Kidney (tissue), 13 donors: ENCODE measurements at regions not wholly inside any gene's neighbourhood (a gene's known extent, or its start where the extent isn't known, plus 50 kb on each side); places are given as distances from the start of the nearest gene placed in this dataset.

Experiments used
- DNase-seq, 5 donors: peaks; one replicate each; pipeline ENCODE4 v3.0.0-alpha.2; 2013 to 2020
- FAIRE-seq: peaks from 2 replicates; lab custom pipeline; 2012; peaks lifted over from hg19 to GRCh38; lab: Jason Lieb, UNC
- H3K27ac ChIP-seq, 2 donors: one replicate each; pipeline ENCODE4 v1.7.0; 2013; ENCODE audit warnings: low read depth in 2 of 2, low read length in 2 of 2, inconsistent platforms in 1 of 2
- H3K27me3 ChIP-seq: one replicate; pipeline ENCODE4 v1.7.1; 2013; ENCODE audit warnings: low read length, inconsistent platforms; ENCODE audit not compliant: control insufficient read depth, insufficient read depth
- H3K36me3 ChIP-seq, 3 donors: one replicate each; pipeline versions ENCODE4 v1.7.0 to v1.7.1; 2013; ENCODE audit warnings: low read length in 3 of 3, control low read depth in 1 of 3, inconsistent platforms in 1 of 3; ENCODE audit not compliant: insufficient read depth in 3 of 3, control insufficient read depth in 2 of 3
- H3K4me1 ChIP-seq, 3 donors: one replicate each; pipeline versions ENCODE4 v1.7.0 to v1.7.1; 2013; ENCODE audit warnings: low read length in 3 of 3, inconsistent platforms in 1 of 3, low read depth in 1 of 3; ENCODE audit not compliant: control insufficient read depth in 2 of 3, insufficient read depth in 2 of 3
- H3K4me3 ChIP-seq, 3 donors: one replicate each; pipeline versions ENCODE4 v1.7.0 to v1.8.1; 2013; ENCODE audit warnings: low read length in 3 of 3, control low read depth in 1 of 3, inconsistent platforms in 1 of 3
- H3K9ac ChIP-seq, 3 donors: one replicate each; pipeline versions ENCODE4 v1.7.0 to v1.7.1; 2013; ENCODE audit warnings: low read length in 3 of 3, control low read depth in 1 of 3, inconsistent platforms in 1 of 3
- H3K9me3 ChIP-seq, 3 donors: one replicate each; pipeline versions ENCODE4 v1.7.0 to v1.7.1; 2013; ENCODE audit warnings: low read length in 3 of 3, control low read depth in 1 of 3, inconsistent platforms in 1 of 3; ENCODE audit not compliant: control insufficient read depth in 2 of 3, insufficient read depth in 1 of 3
- intact Hi-C: fragments of 100-400 bp; cut with DNase I; formaldehyde crosslinking; loops from one replicate; pipeline ENCODE4 v1.11.1; 2022
- TF ChIP-seq, protein P1 (sequence below): IDR thresholded peaks from 3 replicates; pipeline ENCODE4 v1.5.1; 2012; ENCODE audit warnings: mild to moderate bottlenecking, moderate library complexity, borderline replicate concordance; ENCODE audit not compliant: insufficient read depth; ENCODE audit errors: extremely low read depth
- donor health status: control.
- donor health status: control.
- donor health status: control.
- donor health status: control.
- donor health status: control.
- donor health status: DM: yes; HTN: yes; CAD: no.
- donor health status: Normal renal cell carcinoma (clear cell type).

DNA sequence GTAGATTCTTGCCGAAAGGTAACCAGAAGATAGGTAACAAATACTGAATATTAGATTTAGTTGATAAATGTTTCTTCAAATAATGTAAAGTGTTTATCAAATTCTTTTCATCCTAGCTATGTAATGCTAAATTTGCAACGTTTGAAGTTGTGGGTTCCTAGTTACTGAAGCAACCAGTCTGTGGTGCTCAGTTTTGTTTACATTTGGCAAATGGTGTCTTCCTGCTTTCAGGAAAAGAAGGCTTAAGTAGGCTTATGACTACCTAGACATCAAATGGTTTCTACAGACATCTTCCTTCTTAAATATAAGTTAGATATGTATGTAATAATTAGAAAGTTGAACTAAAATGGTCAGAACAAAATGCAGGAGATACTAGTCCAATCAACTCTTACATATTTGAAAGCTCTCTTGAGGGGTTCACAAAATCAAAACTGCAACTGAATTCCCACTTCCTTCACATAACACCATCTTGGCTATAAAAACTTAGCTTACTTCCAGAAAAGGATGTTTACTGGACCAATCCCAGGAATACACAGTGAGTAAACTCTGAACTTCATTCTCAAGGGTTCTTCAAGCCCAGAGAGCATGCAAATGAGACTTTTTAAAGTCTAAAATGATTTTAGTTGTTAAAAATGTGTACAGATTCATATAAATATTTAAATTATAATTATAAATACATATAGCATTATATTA lies 125.7 kb upstream of the ITGA1 start:
- Histone ChIP-seq H3K9ac (no peak overlapping the region), H3K36me3 (no peaks in the 10 kb centered on the region), H3K4me1 (no peaks in the 10 kb centered on the region), H3K27ac (no peak overlapping the region), H3K4me3 (no peak overlapping the region), H3K9me3 (no peaks in the 10 kb centered on the region), H3K27me3 (no peaks in the 10 kb centered on the region)
- DNase-seq (no peak), FAIRE-seq (no peak)
- intact Hi-C loops = no loop called here
- TF ChIP-seq, protein P1, sequence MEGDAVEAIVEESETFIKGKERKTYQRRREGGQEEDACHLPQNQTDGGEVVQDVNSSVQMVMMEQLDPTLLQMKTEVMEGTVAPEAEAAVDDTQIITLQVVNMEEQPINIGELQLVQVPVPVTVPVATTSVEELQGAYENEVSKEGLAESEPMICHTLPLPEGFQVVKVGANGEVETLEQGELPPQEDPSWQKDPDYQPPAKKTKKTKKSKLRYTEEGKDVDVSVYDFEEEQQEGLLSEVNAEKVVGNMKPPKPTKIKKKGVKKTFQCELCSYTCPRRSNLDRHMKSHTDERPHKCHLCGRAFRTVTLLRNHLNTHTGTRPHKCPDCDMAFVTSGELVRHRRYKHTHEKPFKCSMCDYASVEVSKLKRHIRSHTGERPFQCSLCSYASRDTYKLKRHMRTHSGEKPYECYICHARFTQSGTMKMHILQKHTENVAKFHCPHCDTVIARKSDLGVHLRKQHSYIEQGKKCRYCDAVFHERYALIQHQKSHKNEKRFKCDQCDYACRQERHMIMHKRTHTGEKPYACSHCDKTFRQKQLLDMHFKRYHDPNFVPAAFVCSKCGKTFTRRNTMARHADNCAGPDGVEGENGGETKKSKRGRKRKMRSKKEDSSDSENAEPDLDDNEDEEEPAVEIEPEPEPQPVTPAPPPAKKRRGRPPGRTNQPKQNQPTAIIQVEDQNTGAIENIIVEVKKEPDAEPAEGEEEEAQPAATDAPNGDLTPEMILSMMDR = no peak

DNA sequence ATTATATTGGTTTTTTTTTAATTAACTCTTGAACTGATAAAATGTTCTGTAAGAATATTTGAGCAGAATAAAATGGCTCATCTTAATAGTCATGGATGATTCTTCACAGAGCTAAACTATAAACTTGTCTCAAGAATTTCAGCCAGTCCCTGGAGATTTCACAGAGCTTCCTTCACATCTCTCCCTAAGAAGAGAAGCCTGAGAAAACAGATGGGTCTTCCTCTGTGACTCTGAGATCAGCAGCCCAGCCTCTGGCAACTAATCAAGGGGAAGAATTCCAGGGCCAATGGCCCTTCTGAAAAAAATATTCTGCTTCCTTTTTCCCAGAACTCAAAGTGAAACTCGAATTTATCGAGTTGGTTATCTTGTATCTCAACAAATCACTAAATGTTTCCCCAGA lies 122.2 kb upstream of the ITGA1 start:
- peak overlapping the region in 1 of 2 donors; percentile 2 for H3K27ac ChIP-seq
- FAIRE-seq = no peak
- H3K9ac ChIP-seq = no peak overlapping the region
- no peaks in the 10 kb centered on the region for H3K36me3 ChIP-seq
- H3K4me1 ChIP-seq = no peaks in the 10 kb centered on the region
- H3K27me3 ChIP-seq = no peaks in the 10 kb centered on the region
- H3K9me3 ChIP-seq = no peaks in the 10 kb centered on the region
- TF ChIP-seq, protein P1 = no peak
- DNase-seq = peak in 1 of 5 donors; percentile 29
- intact Hi-C loops = no loop called here
- H3K4me3 ChIP-seq = no peak overlapping the region

DNA sequence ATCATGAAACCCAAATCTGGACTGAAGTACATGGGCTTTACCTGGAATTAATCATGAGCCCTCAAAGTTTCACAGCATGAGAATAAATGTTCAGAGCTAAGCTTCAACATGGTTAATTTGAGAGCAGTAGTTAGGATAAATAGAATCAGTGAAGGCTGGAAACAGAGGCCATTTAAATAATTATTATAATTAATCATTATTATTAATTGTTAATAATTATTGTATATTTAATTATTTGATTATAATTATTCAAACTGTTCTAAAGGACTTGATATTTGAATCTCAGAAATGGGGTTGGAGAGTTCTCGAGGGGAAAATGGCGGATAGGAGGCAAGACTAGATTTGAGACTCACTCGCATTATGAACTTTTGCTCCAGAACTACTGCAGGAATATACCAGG lies 119.6 kb upstream of the ITGA1 start:
- intact Hi-C loops = no loop called here
- TF ChIP-seq, protein P1 = no peak
- FAIRE-seq (no peak), DNase-seq (no peak)
- no peak overlapping the region for H3K4me3 ChIP-seq
- H3K9ac ChIP-seq = no peak overlapping the region
- H3K9me3 ChIP-seq = no peaks in the 10 kb centered on the region
- H3K27ac ChIP-seq = no peak overlapping the region
- H3K27me3 ChIP-seq = no peaks in the 10 kb centered on the region
- no peaks in the 10 kb centered on the region for H3K4me1 ChIP-seq
- no peaks in the 10 kb centered on the region for H3K36me3 ChIP-seq
